ENCODE measurements at regions not wholly inside any gene's neighbourhood (a gene's known extent, or its start where the extent isn't known, plus 50 kb on each side); places are given as distances from the start of the nearest gene placed in this dataset.

DNA sequence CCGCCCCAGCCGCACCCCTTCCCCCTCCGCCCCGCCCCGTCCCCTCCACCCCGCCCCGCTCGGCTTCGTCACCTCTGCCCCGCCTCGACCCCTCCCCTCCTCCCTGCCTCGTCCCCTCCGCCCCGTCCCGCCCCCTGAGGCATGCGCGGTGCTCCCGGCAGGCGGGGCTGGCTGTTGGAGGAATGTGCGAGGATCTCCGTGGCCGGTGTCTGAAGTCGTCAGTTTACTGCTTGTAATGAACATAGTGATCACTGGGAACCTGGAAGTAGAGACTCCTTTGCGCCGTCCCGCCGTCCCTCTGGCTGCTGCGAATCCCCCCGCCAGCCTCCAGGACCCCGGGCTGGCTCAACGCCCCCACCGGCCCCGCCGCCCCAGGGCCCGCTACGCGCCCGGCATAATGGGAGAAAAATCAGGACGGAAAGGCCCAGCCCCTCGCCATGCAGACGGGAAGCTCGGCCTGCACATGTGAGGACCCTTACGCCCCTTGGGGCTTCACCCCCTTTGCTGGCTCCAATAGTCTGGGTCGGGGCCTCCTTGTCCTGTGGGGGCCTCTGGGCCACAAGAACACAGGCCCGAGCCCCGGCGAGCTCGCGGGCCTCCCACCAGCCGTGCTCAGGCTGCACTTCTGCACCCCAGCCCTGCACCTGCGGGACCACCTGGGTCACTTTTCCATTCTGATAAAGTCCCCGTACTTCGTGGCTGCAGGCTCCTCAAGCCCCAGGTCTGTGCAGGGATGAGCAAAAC is 743.1 kb downstream of the KCNJ18 start:
- no peak for DNase-seq (ENCODE audit: low read depth in 2 of 2)

DNA sequence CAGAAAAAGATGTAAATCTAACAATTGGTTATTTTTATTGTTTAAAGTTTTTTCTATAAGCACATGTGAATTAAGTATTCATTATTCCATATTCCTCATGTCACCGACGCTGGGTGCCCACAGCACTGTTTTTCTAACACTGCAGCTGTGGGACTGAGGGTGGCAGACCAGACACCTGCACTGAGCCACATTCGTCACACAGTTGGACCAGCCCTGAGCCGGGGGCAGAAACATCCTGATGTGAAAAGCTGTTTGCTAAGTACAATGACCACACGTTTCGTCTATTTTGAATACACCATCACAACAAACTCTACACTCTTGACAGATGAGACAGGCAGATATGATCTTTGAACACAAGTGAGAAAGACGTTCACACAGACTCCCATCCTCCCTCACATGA is 749.5 kb downstream of the KCNJ18 start:
- DNase-seq (ENCODE audit: low read depth in 2 of 2) = no peak

DNA sequence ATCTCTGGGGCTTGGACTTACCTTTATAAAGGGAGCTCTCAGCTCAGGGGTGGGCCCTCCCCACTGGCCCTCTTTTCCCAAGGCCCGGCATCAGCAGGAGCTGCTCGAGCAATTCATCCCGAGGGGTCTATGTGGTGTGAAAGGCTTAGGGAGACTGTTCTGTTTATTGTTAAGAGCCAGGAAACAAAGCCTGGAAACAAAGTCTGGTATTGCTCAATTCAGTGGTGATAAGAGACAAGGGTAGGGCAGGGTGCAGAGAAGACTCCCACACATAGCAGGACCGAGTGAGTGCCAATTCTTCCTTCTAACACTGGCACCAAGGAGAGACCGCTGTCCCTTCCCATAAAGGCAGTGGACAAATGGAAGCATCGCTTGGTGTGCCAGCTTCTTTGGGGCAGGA is 750.7 kb downstream of the KCNJ18 start:
- DNase-seq (ENCODE audit: low read depth in 2 of 2) = no peak

DNA sequence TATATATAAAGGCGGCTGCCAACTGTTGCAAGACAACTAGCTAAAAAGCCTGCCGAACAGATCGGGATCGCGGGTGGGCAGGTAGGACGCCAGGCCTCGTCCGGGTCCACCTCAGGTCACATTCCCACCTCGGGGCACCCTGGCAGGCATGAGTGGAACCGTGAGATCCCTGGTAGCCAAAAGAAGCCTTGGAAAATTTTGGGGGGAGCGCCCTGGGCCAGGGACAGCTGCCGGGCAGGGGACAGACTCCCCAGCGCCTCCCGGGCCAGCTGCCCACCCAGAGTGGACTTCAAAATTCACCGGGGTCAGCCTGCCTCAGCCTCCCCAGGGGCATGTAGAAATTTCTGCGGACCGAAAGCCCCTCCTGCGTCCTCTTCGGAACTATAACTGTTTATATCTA is 760.9 kb downstream of the KCNJ18 start:
- DNase-seq (ENCODE audit: low read depth in 2 of 2) = no peak

DNA sequence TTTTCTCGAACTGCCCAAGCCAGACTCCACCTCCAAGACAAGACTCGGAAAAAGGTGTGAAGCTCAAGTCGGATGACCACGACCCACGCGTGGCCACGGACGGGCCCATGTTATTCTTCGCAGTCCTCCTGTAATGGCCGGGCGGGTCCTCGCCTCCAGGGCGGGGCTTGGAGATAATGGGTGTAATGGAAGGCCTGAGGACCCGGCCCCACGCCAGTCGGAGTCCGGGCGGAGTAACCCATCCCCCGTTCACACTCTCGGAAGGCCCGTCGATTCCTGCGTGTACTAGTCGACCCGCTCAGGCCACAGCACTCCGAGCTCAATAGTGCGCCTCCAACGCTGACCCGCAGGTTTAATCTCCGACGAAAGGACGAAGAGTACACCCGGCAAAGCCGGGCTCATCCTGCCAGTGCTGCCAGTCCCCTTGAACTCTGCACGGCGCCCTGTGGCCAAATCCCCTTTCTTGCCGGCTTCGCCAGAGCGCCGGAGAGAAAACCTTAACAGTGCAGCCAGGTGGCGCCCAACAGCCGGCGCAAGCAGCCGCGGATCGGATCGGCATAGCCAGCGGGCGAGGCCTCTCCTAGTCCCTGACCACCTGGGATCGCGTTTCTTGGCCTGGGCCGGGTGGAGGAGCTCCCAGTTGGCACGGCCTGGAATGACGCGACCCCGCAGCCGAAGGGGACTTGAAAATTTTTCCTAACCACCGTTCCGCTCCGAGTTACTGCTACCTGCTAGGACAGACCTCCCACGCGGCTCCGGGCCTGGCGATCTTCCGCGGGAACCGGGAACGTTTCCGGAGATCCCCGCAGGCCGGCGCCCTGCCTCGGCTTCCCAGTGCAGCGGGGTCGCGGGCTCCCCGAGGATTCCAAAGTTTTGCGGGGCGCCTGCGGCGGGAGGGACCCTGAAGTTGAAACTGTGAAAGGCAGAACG is 762.0 kb downstream of the KCNJ18 start:
- no peak for DNase-seq (ENCODE audit: low read depth in 2 of 2)

DNA sequence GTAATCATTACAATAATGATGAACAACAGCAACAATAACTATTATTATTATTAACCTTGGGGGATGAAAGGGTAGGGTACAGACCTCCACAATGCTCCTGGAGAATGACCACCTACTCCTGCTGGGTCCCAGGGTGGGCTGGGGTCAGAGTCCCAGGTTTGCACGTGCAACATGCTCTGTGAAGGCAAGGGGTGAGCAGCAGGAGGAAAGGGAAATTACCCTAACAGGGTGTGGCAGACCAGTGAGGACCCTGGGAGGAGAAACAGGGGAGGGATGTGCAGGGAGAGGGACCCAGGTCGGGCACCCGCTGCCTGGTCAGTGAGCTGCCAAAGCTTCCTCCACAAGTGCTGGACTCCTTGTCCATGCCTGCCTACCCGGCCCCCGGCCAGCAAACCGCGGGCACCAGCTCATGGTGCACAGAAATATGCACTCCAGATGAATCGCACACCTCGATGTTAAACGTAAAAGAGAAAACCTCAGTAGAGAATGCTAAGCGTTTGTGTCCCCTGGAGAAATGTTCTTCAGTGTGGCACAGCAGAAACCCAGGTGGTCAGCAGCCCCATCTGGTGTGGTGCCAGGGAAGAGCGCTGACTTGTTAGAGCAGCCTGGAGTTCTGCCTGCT is 767.1 kb downstream of the KCNJ18 start:
- no peak for DNase-seq (ENCODE audit: low read depth in 2 of 2)

DNA sequence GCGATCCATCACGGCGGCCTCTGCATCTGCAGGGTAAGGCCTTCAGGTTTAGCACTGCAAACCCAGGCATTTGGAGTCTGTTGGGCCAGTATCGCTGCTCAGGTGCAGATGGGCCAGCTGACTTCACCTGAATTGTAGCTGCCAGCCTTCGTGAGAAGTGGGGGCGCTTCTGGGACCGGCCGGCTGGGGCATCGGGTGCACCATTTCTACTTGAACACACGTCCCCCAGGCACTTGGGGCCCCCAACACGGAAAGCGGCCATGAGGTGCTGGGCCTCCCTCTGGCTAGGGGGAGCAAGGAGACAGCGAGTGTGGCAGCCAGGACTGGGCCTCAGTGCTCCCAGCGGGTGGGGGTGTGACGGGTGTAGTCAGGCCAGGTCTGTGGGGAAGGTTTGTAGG is 767.6 kb downstream of the KCNJ18 start:
- DNase-seq (ENCODE audit: low read depth in 2 of 2) = no peak

DNA sequence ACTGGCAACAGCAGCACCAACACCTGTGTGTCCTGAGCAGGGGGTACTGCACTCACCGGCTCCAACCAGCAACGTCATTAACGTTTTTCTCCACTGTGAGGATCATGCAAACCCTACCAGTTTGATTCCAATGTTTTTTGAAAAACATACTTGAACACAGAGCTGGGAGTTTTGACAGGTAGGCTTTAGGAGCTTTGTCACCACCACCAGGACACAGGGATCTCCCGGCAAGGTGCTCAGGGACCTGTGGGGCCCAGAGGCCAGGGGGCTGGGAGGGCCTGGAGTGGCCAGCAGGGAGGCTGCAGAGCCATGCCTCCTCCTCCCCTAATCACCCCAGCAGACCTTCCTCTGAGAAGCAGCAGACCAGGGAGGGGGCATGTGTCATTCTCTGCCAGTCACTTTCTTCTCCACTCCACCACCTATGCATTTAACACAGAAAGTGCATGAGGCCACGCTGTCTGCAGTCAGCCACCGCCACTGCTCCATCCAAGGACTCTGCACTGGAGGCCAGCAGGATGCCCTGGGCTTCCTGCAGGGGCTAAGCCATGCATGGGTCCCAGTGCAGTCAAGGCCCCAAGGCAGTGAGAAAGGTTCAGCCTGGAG is 768.2 kb downstream of the KCNJ18 start:
- DNase-seq (ENCODE audit: low read depth in 2 of 2) = no peak

DNA sequence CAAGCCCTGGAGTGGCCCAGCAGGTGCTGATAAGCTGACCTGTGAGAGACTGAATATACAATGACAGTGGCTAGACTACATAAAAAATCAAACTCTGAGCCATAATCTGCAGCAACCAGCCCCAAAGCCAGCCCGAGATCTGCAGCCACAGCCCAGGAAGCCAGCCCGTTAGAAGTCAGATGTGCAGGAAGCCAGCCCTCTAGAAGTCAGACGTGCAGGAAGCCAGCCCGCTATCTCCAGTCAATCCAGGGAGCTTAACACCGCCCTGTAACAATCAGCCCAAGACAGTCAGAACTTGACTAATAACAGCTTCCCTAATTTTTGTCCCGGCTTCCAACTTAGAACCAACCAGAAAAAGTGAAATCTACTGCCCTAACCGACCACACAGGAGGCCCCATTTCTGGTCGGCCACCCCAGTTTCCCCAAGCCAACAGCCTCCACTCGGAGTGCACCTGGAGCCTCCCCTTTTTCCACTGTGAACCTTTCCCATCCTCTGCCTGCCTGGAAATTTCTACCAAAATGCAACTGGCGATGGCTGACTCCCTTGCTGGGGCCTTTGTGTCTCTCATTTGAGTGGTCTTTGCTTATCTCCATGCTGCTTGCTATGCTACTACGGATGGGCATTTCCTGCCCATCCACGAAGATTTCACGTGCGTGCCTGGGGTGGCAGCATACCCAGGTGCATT is 769.3 kb downstream of the KCNJ18 start:
- DNase-seq (ENCODE audit: low read depth in 2 of 2) = no peak

DNA sequence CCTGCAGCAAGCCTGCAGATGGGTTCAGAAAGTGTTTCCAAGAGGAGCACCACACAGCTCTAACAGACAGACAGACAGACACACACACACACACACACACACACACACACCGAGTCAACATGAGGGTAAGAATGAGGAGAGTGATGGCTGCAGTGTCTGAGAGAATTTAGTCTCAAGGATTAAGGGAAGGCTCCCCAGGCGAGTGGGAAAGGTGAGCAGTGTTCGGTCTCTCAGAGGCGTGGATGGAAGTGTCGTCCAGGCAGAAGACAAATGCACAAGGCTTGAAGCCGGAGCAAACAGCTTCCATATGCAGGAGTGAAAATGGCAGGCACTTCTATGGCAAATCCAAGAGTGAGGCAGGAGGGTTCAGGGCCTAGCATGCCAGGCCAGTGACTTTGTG is 770.1 kb downstream of the KCNJ18 start:
- no peak for DNase-seq (ENCODE audit: low read depth in 2 of 2)

DNA sequence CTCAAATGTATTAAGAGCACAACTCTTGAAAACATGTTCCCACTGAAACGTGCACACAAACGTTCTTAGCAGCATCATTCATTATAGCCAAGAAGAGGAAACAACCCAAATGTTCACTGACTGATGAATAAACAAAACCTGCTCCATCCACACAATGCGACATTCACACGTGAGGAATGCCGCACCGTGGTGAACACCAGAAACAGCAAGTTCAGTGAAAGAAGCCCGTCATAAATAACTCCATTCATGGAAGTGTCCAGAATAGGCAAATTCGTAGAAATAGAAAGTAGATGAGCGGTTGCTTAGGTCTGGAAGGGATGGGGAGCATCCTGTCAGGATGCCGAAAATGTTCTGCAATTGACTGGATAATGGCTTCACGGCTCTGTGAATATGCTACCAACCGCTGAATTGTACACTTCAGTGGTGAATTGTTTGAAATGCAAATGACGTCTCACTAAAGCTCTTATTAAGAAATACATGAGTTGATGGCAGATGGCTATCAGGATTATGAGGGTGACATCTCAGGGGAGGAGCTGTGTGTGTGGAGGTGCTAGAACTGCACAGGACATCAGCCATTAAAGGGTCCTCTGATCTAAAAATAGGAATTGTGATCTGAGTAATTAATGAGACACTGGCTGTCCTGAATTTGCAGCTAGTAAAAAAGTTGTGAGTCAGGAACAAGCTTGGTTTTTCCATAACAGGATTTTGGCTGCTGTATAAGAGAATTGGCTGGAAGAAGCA is 771.0 kb downstream of the KCNJ18 start:
- DNase-seq (ENCODE audit: low read depth in 2 of 2) = no peak

DNA sequence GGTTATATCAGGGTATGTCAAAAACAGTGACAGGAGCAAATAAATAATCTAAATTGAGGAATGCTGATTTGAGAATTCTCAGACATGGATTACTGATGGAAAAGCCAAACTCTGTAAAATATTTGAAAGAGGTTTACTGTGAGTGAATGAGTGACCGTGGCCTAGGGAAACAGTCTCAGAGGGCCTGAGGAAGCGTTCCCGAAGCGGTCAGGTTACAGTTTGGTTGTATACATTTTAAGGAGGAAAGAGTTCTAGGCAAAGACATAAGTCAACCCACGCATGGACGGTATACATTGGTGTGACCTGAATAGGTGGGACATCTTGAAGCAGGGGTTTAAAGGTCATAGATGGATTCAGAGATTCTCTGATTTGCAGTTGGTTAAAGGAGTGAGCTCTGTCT is 771.7 kb downstream of the KCNJ18 start:
- no peak for DNase-seq (ENCODE audit: low read depth in 2 of 2)

DNA sequence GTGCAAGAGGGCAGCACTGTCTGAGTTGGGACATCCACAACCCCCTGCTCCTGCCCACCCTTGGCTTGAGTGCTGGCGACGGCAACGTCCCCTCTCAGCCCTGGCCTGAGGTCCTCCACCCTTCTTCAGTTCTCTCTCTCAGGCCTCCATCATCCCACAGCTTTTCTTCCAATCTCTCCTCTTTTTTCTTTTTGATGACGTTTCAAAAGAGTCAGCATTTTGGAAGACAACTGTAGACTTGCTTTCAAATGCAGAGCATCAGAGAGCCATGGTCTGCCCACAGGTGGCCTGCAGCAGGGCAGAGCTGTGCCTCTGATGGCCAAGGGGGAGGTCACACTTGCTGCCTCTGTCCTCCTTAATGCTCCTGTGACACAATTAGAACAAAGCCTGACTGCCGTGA is 775.4 kb downstream of the KCNJ18 start:
- DNase-seq (ENCODE audit: low read depth in 2 of 2) = no peak

DNA sequence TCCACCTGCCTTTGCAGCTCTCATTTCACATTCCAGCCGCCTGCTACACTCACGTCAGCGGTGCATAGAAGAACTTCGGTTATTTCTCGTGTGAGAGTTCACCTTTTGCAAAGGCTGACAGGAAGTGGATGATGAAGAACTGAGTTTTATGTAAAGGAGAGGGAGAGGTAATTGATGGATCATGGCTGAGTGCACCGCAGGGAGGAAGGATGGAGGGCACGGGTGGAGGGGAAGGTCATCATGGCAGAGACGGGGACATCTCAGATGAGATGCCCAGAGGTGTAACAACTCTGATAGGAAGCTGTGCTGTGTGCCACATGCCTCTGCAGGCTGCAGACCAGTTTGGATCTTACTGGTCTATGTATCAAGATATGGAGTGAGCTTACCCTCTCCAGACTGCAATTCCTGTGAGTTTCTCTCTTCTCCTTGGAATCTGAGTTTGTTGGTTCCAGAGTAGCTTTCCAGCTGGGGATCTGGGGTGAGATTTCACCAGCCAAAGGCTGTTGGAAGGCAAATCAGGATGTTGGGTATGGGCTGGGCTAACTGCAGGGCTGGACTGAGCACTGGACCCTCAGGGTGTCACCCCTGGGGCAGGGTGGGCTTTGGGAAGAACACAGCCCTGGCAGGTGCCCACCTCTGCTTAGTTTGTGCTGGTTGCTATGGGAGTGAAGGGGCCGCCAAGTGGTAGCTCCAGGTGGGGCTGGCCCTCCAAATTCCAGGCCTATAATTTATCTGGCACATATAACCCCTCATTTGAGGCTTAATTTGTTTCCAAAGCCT is 777.0 kb downstream of the KCNJ18 start:
- DNase-seq (ENCODE audit: low read depth in 2 of 2) = no peak

DNA sequence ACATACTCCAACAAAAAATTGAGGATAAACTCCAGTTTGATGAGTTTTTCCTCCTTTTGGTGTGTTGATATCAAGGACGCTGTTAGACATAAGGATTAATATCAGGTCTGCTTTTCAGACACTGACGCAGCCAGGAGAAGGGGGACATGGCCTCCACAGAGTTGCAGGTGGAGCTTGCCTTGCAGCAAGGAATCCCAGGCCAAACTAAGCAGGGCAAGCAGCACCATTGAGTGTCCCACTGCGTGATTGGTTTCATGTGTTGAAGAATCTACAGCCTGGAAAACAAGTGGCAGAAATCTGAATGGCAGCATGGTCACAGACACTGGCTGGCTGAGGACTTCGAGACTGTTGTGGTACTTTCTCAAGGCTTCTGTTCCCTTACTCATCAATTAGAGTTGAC is 777.6 kb downstream of the KCNJ18 start:
- no peak for DNase-seq (ENCODE audit: low read depth in 2 of 2)

DNA sequence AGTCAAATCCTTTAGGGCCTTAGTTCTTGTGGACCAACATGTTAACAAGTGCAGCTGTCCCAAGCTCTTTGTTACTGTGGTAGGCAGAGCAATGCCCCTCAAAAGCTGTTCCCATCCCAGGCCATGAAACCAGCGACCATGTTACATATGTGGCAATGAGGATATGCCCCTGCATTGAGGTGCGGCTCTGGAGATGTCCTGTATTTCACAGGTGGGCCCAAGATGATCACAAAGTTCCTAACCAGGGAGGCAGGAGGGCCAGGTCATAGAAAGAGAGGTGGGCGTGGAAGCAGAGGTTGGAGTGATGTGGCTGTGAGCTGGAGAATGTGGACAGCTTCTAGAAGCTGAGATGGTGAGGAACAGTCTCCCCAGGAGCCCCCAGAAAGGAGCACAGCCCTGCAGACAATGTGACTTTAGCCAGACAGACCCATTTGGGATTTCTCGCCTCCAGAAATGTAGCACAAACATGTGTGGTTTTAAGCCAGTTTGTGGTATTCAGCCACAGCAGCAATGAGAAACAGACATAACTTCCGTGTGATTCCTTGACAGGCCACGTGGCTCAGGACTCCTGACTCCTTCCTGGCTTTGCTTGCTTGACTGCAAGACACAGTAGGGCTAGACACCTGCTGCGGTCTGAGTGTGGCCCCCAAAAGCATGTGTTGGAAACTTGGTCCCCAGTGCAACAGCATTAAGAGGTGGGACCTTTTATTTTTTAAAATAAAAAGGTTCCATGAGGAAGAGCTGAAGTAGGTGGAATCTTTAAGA is 778.3 kb downstream of the KCNJ18 start:
- DNase-seq (ENCODE audit: low read depth in 2 of 2) = no peak

DNA sequence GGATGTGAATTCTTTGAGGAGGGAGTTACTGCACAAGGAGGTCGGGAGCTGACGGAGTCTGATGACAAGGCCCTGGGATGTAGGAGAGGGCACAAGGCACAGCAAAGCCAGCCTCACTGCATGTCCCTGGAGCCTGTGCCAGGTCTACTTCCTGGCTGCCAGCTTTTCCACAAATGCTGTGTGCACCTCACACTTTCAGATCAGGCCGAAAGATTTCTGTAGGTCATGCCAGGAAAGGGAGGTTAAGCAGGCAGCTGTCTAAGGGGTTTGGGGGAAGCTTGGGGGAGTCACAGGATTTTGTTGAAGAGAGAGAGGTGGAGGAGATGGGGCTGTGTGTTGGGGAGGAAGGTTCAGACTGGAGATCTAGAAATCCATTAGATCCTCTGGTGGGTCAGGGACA is 792.5 kb downstream of the KCNJ18 start:
- no peak for DNase-seq (ENCODE audit: low read depth in 2 of 2)

DNA sequence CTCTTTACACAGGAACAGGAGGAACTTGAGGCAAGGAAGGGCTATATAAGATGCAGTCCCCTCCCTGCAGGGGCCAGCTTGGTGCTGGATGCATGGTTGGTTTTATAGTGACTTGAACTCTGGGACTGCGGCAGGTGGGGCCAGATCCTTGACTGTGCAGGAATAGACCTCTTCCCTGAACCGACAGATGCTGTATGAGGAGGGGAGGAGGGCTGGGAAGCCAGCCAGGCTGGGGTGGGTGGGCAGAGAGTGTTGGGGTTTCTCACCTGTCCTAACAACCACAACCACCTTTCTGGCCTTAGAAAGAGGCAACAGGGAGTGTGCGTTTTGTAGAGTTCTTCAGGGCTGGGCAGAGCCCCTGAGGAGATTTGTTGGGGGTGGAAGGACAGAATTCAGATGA is 798.1 kb downstream of the KCNJ18 start:
- DNase-seq (ENCODE audit: low read depth in 2 of 2) = no peak

DNA sequence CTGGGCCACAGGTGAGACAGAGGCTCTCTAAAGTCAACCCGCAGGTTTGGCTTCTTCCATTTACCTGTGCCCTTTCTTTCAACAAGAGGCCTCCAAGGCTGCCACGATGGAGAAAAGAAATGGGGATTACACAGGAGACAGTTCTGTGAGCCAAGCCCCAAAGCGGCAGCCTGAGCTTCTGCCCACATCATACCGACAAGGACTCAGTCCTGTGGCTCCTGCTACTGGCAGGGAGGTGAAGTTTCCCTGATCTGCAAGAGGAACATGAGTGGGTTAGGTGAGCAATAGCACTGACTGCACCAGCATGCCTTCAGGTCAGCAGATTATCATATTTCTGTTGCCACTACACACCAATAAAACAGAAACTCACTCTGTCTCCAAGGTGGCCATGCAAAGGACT is 800.0 kb downstream of the KCNJ18 start:
- no peak for DNase-seq (ENCODE audit: low read depth in 2 of 2)
